Uterus (tissue), 2 donors: ENCODE measurements at regions not wholly inside any gene's neighbourhood (a gene's known extent, or its start where the extent isn't known, plus 50 kb on each side); places are given as distances from the start of the nearest gene placed in this dataset.

Experiments
- CTCF ChIP-seq, 4 experiments: fragments of 200-600 bp in 2 of 4; fragments of 450-650 bp in 2 of 4; sonication (generic) in 2 of 4; IDR thresholded peaks; one replicate each; pipeline ENCODE4 v1.5.1; 2016 to 2019; ENCODE audit warnings: antibody characterized with exemption in 4 of 4, mild to moderate bottlenecking in 2 of 4, moderate library complexity in 1 of 4
- POLR2A ChIP-seq, 2 donors: fragments of 450-650 bp; IDR thresholded peaks; one replicate each; pipeline ENCODE4 v1.6.1; 2016; ENCODE audit warnings: antibody characterized with exemption in 2 of 2, mild to moderate bottlenecking in 1 of 2, moderate library complexity in 1 of 2

DNA sequence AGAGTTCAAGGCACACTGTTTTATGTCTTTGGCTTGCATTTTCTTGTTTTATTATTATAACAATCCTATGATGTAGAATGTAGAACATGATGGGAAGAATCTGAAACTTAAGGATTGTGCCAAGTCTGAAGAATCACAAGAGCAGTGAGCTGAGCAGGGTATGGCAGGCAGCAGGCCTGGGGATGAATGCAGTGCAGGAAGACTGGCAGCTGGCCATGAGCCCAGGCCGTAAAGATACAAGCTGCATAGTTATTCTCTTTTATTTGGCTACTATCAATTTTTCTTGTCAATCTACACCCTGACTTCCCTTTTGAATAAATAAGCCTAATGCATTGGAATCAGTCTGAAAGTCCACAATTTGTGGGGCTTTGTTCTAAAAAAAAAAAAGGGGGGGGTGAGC lies 89.6 kb upstream of the ARPP21 start:
- TF ChIP-seq CTCF (IDR thresholded peaks at IDR 0.05) (no peak), POLR2A (IDR thresholded peaks at IDR 0.05) (no peak)
